K562 (cell line): ENCODE measurements at regions not wholly inside any gene's neighbourhood (a gene's known extent, or its start where the extent isn't known, plus 50 kb on each side); places are given as distances from the start of the nearest gene placed in this dataset.

ENCODE experiments used
- EZH2 ChIP-seq: IDR thresholded peaks from 2 replicates; pipeline ENCODE4 v1.6.1; 2012; ENCODE audit warnings: low read depth, mild to moderate bottlenecking, inconsistent platforms, low read length, borderline replicate concordance
- HMG20A ChIP-seq: fragments of 450-650 bp; formaldehyde crosslinking; conservative IDR thresholded peaks from 2 replicates; pipeline ENCODE4 v1.4.0; 2020; ENCODE audit warnings: mild to moderate bottlenecking, mixed read lengths
- TEAD2 ChIP-seq: fragments of 450-650 bp; IDR thresholded peaks from 2 replicates; pipeline ENCODE4 v1.6.1; 2016; ENCODE audit warnings: missing genetic modification characterization, control low read depth, missing compliant biosample characterization
- TF ChIP-seq, protein P1 (sequence below): fragments of 450-650 bp; conservative IDR thresholded peaks from 2 replicates; pipeline ENCODE4 v1.6.1; 2016; ENCODE audit warnings: missing genetic modification characterization, low read depth, mild to moderate bottlenecking, control low read depth, missing compliant biosample characterization

DNA sequence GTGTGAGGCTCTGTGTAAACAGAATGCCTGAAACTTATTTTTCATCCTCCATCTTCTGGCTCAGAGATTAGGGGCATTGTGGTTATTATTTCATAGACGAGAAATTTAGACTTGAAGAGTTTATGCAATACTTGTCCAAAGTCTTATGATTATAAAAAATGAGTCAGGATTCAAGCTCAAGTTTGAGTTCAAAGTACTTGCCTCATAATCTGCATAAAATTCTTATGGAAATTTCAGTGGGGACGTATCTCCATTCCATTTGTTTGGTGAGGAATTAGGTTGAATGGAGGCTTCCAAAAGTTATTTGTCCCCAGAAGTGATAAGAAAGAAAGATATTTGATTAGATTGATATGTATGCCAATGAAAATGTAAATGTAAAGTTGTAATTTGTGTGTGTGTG, 93.7 kb upstream of the CLVS2 start:
- TF ChIP-seq EZH2 (no peak), TEAD2 (tag) (no peak), HMG20A (no peak)
- TF ChIP-seq, protein P1, sequence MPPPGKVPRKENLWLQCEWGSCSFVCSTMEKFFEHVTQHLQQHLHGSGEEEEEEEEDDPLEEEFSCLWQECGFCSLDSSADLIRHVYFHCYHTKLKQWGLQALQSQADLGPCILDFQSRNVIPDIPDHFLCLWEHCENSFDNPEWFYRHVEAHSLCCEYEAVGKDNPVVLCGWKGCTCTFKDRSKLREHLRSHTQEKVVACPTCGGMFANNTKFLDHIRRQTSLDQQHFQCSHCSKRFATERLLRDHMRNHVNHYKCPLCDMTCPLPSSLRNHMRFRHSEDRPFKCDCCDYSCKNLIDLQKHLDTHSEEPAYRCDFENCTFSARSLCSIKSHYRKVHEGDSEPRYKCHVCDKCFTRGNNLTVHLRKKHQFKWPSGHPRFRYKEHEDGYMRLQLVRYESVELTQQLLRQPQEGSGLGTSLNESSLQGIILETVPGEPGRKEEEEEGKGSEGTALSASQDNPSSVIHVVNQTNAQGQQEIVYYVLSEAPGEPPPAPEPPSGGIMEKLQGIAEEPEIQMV: no peak
